Left hindlimb (tissue), 1 donor: ENCODE measurements at regions not wholly inside any gene's neighbourhood (a gene's known extent, or its start where the extent isn't known, plus 50 kb on each side); places are given as distances from the start of the nearest gene placed in this dataset.
"Not testable (repeated sequence)": the region's sequence is repeated elsewhere in the genome, so short reads cannot be mapped to it uniquely, and the experiment has no call there.

Source experiments
- DNase-seq: peaks from one replicate; pipeline ENCODE4 v3.0.0-alpha.2; 2018

- no peak for DNase-seq
These were observed 76.7 kb upstream of the DRD5 start for GRCh38 chr4:9704551-9705332.

- not testable (repeated sequence) for DNase-seq
These were observed 74.2 kb upstream of the DRD5 start for GRCh38 chr4:9707281-9707680.

- DNase-seq = not testable (repeated sequence)
These were observed 73.5 kb upstream of the DRD5 start for GRCh38 chr4:9707936-9708335.

- no peak for DNase-seq
These were observed 71.7 kb upstream of the DRD5 start for GRCh38 chr4:9709724-9710123.

GRCh38 chr4:9715271-9715670 is 66.2 kb upstream of the DRD5 start:
- not testable (repeated sequence) for DNase-seq

GRCh38 chr4:9716093-9716492 is 65.3 kb upstream of the DRD5 start:
- DNase-seq = no peak

- DNase-seq = not testable (repeated sequence)
These were observed 63.0 kb upstream of the DRD5 start for GRCh38 chr4:9718246-9718939.

- not testable (repeated sequence) for DNase-seq
These were observed 59.3 kb upstream of the DRD5 start for GRCh38 chr4:9722131-9722530.
